ENCODE measurements at regions not wholly inside any gene's neighbourhood (a gene's known extent, or its start where the extent isn't known, plus 50 kb on each side); places are given as distances from the start of the nearest gene placed in this dataset.
"Not testable (repeated sequence)": the region's sequence is repeated elsewhere in the genome, so short reads cannot be mapped to it uniquely, and the experiment has no call there.

- no CpG with 5 or more reads among the region's 5 CpGs for WGBS (ENCODE audit: extremely low coverage, insufficient read length, low lambda C conversion rate)
- Histone ChIP-seq H3K56ac (ENCODE audit: insufficient read length, low read depth, low read length) (no peak overlapping the region), H3K18ac (ENCODE audit: insufficient read length, low read depth, low read length) (no peak overlapping the region), H3K9me3 (ENCODE audit: control insufficient read depth, low read depth, low read length) (no peaks in the 10 kb centered on the region), H2AK5ac (ENCODE audit: insufficient read length, low read length) (no peak overlapping the region), H2BK12ac (ENCODE audit: insufficient read length, low read depth, low read length) (no peak overlapping the region), H3K27ac (ENCODE audit: insufficient read length, low read depth, low read length) (no peak overlapping the region), H3K27me3 (ENCODE audit: insufficient read depth, low read length) (no peaks in the 10 kb centered on the region), H3T11ph (ENCODE audit: low read length) (no peak overlapping the region), H3K9ac (ENCODE audit: extremely low read depth, insufficient read length, low read length) (no peak overlapping the region), H3K23ac (ENCODE audit: insufficient read length, low read depth, low read length) (no peak overlapping the region), H3K14ac (ENCODE audit: insufficient read depth, low read length) (no peak overlapping the region), H4K20me1 (ENCODE audit: control insufficient read depth, insufficient read depth, insufficient read length) (no peaks in the 10 kb centered on the region), H3K4me1 (ENCODE audit: insufficient read depth, low read length) (peaks cover 2% of the 10 kb centered on the region; the same call in 1 of the 2 replicates), H3K79me2 (ENCODE audit: insufficient read depth, low read length) (no peaks in the 10 kb centered on the region), H4K5ac (ENCODE audit: insufficient read length, low read depth, low read length) (no peak overlapping the region), H3K4ac (ENCODE audit: low read depth, low read length) (no peak overlapping the region), H2BK20ac (ENCODE audit: low read depth, low read length, poor library complexity, severe bottlenecking) (no peak overlapping the region), H4K91ac (ENCODE audit: insufficient read length, low read depth, low read length) (no peak overlapping the region), H2BK5ac (ENCODE audit: insufficient read length, low read length) (no peak overlapping the region), H4K8ac (replicated peaks; ENCODE audit: insufficient read length, low read depth, low read length) (no peak overlapping the region), H2AFZ (ENCODE audit: low read length) (no peak overlapping the region), H3K4me2 (ENCODE audit: insufficient read depth, insufficient read length, low read length) (no peak overlapping the region), H2BK15ac (ENCODE audit: low read depth, low read length) (no peak overlapping the region), H3K23me2 (ENCODE audit: insufficient read length, low read depth, low read length, poor library complexity, severe bottlenecking) (no peaks in the 10 kb centered on the region), H2BK120ac (ENCODE audit: low read depth, low read length, poor library complexity, severe bottlenecking) (no peak overlapping the region), H3K79me1 (ENCODE audit: insufficient read depth, low read depth, low read length, poor library complexity, severe bottlenecking) (no peaks in the 10 kb centered on the region)
- DNase-seq = no peak
- Mint-ChIP-seq H3K27me3 (ENCODE audit: low read depth) (no peaks in the 10 kb centered on the region), H3K9me3 (peaks cover 0 to 4% of the 10 kb centered on the region in 2 experiments; a peak in 3 of 5 replicates), H3K4me1 (peaks cover 4% of the 10 kb centered on the region in 2 experiments; a peak in 3 of 4 replicates), H3K36me3 (ENCODE audit: insufficient read depth in 1 of 3, low read depth in 3 of 3) (no peaks in the 10 kb centered on the region), H3K27ac (no peak overlapping the region), H3K4me3 (no peak overlapping the region)
- no peak for TF ChIP-seq CTCF (conservative IDR thresholded peaks at IDR 0.05)
Measured at GRCh38 chr4:72761368-72762038, 192.5 kb upstream of the ADAMTS3 start.

- not testable (repeated sequence) for H3T11ph ChIP-seq (ENCODE audit: low read length); H4K91ac ChIP-seq (ENCODE audit: insufficient read length, low read depth, low read length); H2BK5ac ChIP-seq (ENCODE audit: insufficient read length, low read length); H3K27ac ChIP-seq (ENCODE audit: insufficient read length, low read depth, low read length); H3K4me3 Mint-ChIP-seq; H2AK5ac ChIP-seq (ENCODE audit: insufficient read length, low read length); H3K4me1 Mint-ChIP-seq; H2BK15ac ChIP-seq (ENCODE audit: low read depth, low read length); H3K4me2 ChIP-seq (ENCODE audit: insufficient read depth, insufficient read length, low read length); H3K79me1 ChIP-seq (ENCODE audit: insufficient read depth, low read depth, low read length, poor library complexity, severe bottlenecking); H3K56ac ChIP-seq (ENCODE audit: insufficient read length, low read depth, low read length); H3K9me3 ChIP-seq (ENCODE audit: control insufficient read depth, low read depth, low read length); H3K36me3 Mint-ChIP-seq (ENCODE audit: insufficient read depth in 1 of 3, low read depth in 3 of 3); H4K8ac ChIP-seq (replicated peaks; ENCODE audit: insufficient read length, low read depth, low read length); DNase-seq; H3K4ac ChIP-seq (ENCODE audit: low read depth, low read length); H3K23me2 ChIP-seq (ENCODE audit: insufficient read length, low read depth, low read length, poor library complexity, severe bottlenecking); H2AFZ ChIP-seq (ENCODE audit: low read length); H3K4me1 ChIP-seq (ENCODE audit: insufficient read depth, low read length); H3K27me3 Mint-ChIP-seq (ENCODE audit: low read depth); H3K9ac ChIP-seq (ENCODE audit: extremely low read depth, insufficient read length, low read length); H2BK12ac ChIP-seq (ENCODE audit: insufficient read length, low read depth, low read length); H3K27me3 ChIP-seq (ENCODE audit: insufficient read depth, low read length); H3K23ac ChIP-seq (ENCODE audit: insufficient read length, low read depth, low read length); H4K5ac ChIP-seq (ENCODE audit: insufficient read length, low read depth, low read length); H3K14ac ChIP-seq (ENCODE audit: insufficient read depth, low read length); H2BK120ac ChIP-seq (ENCODE audit: low read depth, low read length, poor library complexity, severe bottlenecking); H3K27ac Mint-ChIP-seq; H2BK20ac ChIP-seq (ENCODE audit: low read depth, low read length, poor library complexity, severe bottlenecking); H3K18ac ChIP-seq (ENCODE audit: insufficient read length, low read depth, low read length); H3K79me2 ChIP-seq (ENCODE audit: insufficient read depth, low read length); H4K20me1 ChIP-seq (ENCODE audit: control insufficient read depth, insufficient read depth, insufficient read length)
- H3K9me3 Mint-ChIP-seq = peaks cover 13 to 30% of the 10 kb centered on the region in 2 experiments
Measured at GRCh38 chr4:72753414-72753813, 184.4 kb upstream of the ADAMTS3 start.

Data from H9 (cell line).